ENCODE measurements at regions not wholly inside any gene's neighbourhood (a gene's known extent, or its start where the extent isn't known, plus 50 kb on each side); places are given as distances from the start of the nearest gene placed in this dataset.
A peak's percentile ranks its signal among the peaks of the same experiment; 100 is the strongest.

DNA sequence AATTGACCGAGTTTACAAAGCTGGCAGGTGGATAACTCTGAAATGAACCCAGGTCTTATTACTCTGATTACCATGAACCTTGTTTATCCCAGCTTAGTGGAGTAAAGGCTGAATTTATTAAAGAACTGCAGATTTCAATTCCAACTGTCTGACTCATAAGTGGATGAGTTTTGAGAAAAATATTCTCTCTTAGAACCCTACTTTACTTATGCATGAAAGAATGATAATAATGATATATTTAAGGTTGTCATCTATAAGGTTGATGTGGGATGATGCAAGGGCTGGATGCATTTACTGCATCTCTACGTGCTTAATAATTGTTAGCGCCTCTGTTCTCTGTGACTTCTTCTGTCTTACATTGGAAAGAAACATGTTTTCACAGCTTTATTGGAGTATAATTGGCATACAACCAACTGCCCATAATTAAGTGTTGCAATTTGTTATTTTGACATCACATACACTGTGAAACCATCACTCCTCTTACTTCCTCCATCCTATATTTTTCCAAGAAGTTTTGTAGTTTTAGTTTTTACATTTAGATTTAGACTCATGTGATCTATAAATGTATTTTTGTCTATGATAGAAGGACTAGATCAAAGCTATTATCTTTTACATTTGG, 771.2 kb upstream of the ARRDC4 start:
- no peak for DNase-seq

DNA sequence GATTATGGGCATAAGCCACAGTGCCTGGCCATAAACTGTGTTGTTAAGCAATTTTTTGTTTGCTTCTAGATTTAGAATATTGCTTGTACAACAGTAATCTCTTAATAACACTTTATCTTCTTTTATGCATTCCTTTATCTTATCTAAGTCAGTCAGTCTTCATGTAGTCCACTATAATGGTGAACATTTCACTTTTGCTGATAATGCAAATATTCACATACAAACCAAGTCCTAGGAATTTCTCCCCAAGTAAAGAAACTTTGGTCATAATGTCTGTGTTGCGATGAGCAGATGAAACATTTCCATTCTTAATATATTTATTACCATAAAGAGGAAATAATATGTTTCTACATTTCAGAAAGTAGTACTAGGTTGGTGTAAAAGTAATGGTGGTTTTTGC, 765.8 kb upstream of the ARRDC4 start:
- no peak for DNase-seq

DNA sequence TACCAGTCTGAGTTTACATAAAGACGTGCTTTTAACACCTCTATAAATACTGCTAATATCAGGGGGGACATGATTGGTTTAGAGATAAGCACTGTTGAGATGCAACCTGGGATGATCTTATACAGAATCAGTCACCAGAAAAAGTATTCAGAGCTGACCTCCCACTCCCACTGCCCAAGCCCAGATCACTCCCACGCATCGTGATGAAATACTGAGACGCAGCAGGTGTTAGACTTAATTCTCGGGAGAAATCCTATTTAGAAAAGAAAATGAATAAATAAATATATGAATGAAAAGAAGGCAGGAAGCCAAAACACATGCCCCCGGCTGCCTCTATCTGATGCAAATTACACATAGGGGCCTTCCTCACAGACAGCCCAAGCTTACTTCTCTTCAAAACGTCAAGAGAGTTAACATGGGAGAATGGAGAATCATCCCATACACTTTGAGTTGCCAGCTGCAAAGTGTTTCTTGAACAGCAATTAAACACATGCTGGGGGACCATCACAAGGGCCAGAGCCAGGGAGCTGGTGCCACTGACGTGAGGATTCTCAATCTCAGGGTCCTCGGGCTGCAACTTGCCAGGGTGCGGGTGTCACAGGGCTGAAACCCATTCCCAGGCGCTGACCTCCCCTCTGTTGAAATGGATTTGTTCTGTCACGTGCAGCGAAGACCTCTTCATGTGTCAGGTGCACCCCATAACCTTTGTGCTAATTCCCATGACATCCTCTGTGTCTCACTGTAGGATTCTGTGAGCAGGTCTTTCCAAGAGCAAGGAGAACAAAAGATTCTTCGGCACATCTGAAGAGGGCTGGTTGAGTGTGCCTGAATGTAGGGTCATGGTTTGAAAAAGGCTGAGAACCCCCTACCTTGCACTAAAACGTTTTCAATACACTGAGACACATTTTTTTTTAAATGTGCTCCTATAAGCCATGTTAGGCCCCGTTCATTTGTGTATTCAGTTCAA, 764.2 kb upstream of the ARRDC4 start:
- DNase-seq = no peak

DNA sequence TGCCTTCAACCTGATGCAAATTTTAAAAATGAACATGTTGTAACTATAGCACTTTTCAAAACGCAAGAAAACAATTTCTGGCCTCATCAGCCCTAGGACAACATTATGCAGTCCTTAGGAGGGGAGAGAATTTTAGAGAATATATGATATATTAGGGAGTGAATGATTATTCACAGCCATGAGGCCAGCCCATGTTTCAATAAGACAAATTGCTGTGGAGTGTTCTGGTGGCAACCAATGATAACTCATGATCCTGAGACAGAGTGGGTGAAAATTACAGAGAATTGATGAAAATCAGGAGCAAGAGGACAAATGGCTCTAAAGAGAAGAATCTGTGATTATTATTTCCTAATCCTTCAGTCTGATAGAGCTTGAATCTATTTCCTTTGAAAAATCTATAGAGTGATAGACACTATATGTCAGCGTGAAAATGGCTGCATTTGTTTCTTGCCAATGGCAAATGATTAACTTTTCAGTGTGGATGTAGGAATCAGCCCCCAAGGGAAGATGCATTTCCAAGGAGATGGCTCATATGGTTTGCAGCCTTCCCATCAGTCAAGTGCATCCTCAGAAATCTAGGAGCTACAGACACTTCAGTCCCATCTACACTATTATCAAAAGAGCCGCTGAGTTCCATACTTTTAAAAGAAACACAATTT, 761.0 kb upstream of the ARRDC4 start:
- DNase-seq = no peak

DNA sequence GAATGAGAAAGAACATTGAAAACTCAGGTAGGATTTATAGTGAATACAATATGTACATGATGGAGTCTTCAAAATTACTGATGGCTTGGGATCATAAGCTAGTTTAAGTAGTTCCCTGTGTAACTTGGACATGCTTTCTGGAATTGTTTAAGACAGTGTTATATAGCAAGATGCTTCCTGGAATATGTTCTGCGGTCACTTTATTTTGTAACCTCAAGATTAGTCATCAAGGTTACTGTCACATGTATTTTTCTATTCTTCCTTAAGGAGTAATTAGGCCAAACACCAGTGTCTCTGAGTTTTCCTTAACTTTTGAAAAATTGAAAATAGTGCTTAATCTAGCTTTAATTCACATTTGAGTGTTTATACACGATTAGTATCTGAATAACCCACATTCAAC, 760.3 kb upstream of the ARRDC4 start:
- no peak for DNase-seq

DNA sequence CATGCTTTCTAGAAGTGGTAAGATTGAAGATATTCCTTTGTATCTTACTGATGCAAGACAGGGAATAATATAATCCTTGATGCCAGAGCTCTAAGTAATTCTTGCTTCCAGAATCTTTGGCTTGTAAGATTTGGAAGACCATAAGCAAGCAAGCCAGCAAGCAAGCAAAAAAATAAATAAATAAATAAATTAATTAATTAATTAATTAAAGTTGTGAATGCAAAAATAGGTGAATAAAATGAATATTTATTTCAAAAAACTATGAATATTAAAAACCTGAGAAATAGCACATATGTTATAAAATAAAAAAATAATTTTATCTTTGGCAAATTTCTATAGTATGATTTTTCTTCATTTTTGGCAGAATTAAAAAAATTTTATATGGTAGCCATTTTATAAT, 750.2 kb upstream of the ARRDC4 start:
- no peak for DNase-seq

GRCh38 chr15:97215629-97216028, 744.9 kb upstream of the ARRDC4 start:
- no peak for DNase-seq

GRCh38 chr15:97224191-97224641, 736.3 kb upstream of the ARRDC4 start:
- no peak for DNase-seq

- DNase-seq = peak; percentile 46 to 51
These were observed 725.5 kb upstream of the ARRDC4 start for GRCh38 chr15:97234851-97235610.

DNA sequence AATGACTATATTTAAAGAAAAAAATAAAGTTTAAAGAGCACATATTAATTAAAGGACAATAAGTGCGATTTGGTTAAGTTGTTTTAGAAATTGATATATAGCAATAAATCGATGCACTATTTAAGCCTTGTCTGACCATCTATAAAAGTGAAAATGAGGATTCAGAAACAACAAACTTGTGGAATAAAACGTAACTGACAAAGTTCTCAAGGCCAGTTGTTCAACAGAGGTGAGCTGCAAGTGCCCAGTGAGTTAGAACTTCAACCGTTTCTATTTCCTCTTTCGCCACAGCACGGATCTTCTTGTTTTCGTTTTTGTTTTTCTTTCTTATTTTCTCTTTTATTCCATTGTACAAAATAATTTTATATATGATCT, 724.9 kb upstream of the ARRDC4 start:
- no peak for DNase-seq

- DNase-seq = no peak
These were observed 724.4 kb upstream of the ARRDC4 start for GRCh38 chr15:97236140-97236539.

GRCh38 chr15:97237160-97237559, 723.3 kb upstream of the ARRDC4 start:
- no peak for DNase-seq

- no peak for DNase-seq
These were observed 712.1 kb upstream of the ARRDC4 start for GRCh38 chr15:97248376-97248775.

GRCh38 chr15:97259943-97260342, 700.6 kb upstream of the ARRDC4 start:
- no peak for DNase-seq

GRCh38 chr15:97301166-97301565, 659.3 kb upstream of the ARRDC4 start:
- no peak for DNase-seq

DNA sequence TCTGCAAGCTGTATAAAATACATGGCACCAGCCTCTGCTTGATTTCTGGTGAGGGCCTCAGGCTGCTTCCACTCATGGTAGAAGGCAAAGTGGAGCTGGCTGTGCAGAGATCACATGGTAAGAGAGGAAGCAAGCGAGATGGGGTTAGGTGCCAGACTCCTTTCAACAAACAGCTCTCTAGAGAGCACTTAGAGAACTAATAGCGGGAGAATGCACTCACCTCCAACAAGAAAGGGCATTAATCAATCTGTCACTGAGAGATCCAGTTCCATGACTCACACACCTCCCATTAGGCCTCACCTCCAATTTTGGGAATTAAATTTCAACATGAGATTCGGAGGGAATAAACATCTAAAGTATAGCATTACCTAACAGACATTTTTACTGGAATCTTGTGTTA, 644.1 kb upstream of the ARRDC4 start:
- DNase-seq = no peak

DNA sequence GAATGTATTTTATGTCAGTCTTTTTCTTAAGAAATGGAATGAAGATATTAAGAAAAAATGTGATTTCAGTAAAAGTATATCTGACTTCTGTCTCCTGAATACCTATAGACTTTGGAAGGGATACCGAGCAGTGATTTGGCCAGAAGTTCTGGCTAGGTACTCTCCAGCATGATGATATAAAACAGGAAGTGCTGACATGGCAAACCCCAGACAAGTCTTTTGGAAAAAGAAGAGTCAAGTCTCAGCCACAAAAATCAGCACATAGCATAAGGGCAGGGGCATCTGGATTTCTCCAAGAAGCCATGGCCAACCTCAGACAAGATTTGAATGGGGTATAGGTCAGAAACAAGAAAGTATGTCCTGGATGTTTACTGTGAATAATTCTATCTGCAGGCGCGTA, 643.3 kb upstream of the ARRDC4 start:
- no peak for DNase-seq

DNA sequence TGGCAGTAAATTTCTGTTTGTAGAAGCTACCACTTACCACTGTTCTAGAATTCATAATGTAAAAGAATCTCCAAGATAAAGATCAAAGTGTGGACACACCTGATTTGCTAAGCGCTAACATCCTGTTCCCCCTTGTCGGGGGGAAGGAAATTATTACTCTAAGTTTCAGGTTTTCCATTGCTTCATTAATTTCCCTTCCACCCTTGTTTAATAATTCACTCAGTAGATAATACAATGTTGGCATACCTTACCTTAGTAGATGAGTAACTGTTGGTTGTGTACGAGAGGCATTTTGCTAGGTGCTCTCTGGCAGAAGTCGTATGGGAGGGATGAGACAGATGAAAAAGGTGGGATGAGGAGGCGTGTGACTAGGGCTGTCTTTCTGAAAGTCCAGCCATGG, 641.2 kb upstream of the ARRDC4 start:
- DNase-seq = no peak

- no peak for DNase-seq
These were observed 614.3 kb upstream of the ARRDC4 start for GRCh38 chr15:97346221-97346620.

- no peak for DNase-seq
These were observed 609.7 kb upstream of the ARRDC4 start for GRCh38 chr15:97350813-97351212.

DNA sequence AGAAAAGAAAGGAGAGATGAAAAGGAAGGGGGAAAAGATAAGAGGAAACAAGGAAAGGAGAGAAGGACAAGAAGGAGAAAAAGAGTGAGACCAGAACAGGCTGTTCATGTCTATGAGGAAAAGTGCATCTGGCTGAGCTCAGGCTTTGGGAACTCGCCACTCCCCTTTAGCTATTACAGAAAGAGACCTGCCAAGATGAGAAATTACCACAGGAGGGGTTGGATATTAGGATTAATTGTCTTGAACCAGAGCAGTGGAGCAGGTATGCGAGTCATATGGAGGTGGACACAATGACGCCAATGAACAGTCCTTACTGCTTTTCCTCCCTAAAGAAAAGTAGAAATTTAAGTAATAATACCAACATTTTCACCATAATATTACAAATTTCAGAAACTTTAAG, 577.0 kb upstream of the ARRDC4 start:
- no peak for DNase-seq

GRCh38 chr15:97386940-97387339, 573.6 kb upstream of the ARRDC4 start:
- DNase-seq = no peak

DNA sequence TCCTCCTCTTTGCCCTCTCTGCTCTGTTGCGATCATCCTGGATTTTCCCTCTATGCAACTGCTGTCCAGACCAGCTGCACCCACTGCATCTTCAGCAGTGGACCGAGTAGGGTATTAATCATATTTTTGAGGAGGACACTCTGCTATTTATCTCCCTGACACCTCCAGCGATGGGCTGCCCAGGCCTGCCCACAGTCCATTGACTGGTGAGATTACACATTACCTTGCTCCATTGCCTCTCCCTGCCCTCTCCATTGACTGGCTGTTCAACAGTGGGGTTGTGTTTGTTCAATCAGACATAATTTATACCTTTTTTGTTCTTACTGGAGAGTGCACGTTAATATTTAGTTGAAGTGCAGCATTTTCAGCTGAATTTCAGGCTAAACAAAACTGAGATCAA, 559.3 kb upstream of the ARRDC4 start:
- DNase-seq = no peak

All from inflammatory macrophage (primary cell).